H1 (cell line): ENCODE measurements at regions not wholly inside any gene's neighbourhood (a gene's known extent, or its start where the extent isn't known, plus 50 kb on each side); places are given as distances from the start of the nearest gene placed in this dataset.
"Not testable (repeated sequence)": the region's sequence is repeated elsewhere in the genome, so short reads cannot be mapped to it uniquely, and the experiment has no call there.

Experiments
- CTCF ChIA-PET: fragments of 300-600 bp; sonication (Branson Sonifier 250); formaldehyde crosslinking; loops from one replicate; lab custom pipeline; 2021; ENCODE audit not compliant: partially characterized antibody; lab: Charles Lee
- POLR2A ChIA-PET: fragments of 300-600 bp; sonication (Branson Sonifier 250); formaldehyde crosslinking; loops from one replicate; lab custom pipeline; 2021; ENCODE audit warnings: inconsistent platforms; ENCODE audit not compliant: partially characterized antibody; lab: Charles Lee
- DNase-seq, 2 experiments: peaks; one replicate each; pipeline versions ENCODE4 v3.0.0 to v3.0.0-alpha.2; 2010 to 2022; ENCODE audit warnings: low spot score in 2 of 2, low read depth in 1 of 2, mixed read lengths in 1 of 2
- FAIRE-seq: peaks from 2 replicates; lab custom pipeline; 2011; peaks lifted over from hg19 to GRCh38; lab: Jason Lieb, UNC
- H2AFZ ChIP-seq: 2 replicates; pipeline ENCODE4 v1.8.1; 2012; ENCODE audit warnings: low read length, inconsistent platforms
- H2AK5ac ChIP-seq: 2 replicates; pipeline ENCODE4 v1.6.1; 2013; ENCODE audit warnings: low read depth, low read length
- H2BK120ac ChIP-seq: replicated peaks from 2 replicates; pipeline ENCODE3; 2013; ENCODE audit warnings: low read depth, low read length, inconsistent platforms
- H2BK12ac ChIP-seq: 2 replicates; pipeline ENCODE4 v1.6.1; 2013; ENCODE audit warnings: low read depth, low read length
- H2BK15ac ChIP-seq: 2 replicates; pipeline ENCODE4 v1.6.1; 2013; ENCODE audit warnings: low read length
- H2BK20ac ChIP-seq: 2 replicates; pipeline ENCODE4 v1.6.1; 2013; ENCODE audit warnings: low read length
- H2BK5ac ChIP-seq: 2 replicates; pipeline ENCODE4 v1.6.1; 2013; ENCODE audit warnings: low read depth, low read length
- H3K14ac ChIP-seq: 2 replicates; pipeline ENCODE4 v1.6.1; 2013; ENCODE audit warnings: inconsistent platforms; ENCODE audit not compliant: insufficient read length
- H3K18ac ChIP-seq: 2 replicates; pipeline ENCODE4 v1.6.1; 2013; ENCODE audit warnings: low read length; ENCODE audit errors: extremely low read depth
- H3K23ac ChIP-seq: 2 replicates; pipeline ENCODE4 v1.6.1; 2013; ENCODE audit warnings: inconsistent platforms; ENCODE audit not compliant: insufficient read length
- H3K23me2 ChIP-seq: 2 replicates; pipeline ENCODE4 v1.6.1; 2013; ENCODE audit warnings: low read depth, low read length
- H3K27ac ChIP-seq: 2 replicates; pipeline ENCODE4 v1.6.1; 2011; ENCODE audit warnings: low read depth, low read length, inconsistent platforms
- H3K27me3 ChIP-seq, 4 experiments: replicated peaks in 1 of 4; 1 replicate in 1 of 4; 2 replicates in 3 of 4; pipeline versions ENCODE4 v1.6.1 to v1.8.1; 2011 to 2013; ENCODE audit warnings: low read length in 3 of 4, mild to moderate bottlenecking in 3 of 4, inconsistent platforms in 2 of 4, mixed read lengths in 2 of 4, moderate library complexity in 1 of 4; ENCODE audit not compliant: control insufficient read depth in 3 of 4, insufficient read depth in 3 of 4; ENCODE audit errors: extremely low read depth in 1 of 4
- H3K36me3 ChIP-seq, 4 experiments: 2 replicates each; pipeline versions ENCODE4 v1.6.1 to v1.8.1; 2011 to 2013; ENCODE audit warnings: mild to moderate bottlenecking in 4 of 4, low read length in 3 of 4, moderate library complexity in 2 of 4, control low read depth in 1 of 4, inconsistent platforms in 1 of 4; ENCODE audit not compliant: insufficient read depth in 4 of 4, control insufficient read depth in 2 of 4
- H3K4ac ChIP-seq: replicated peaks from 2 replicates; pipeline ENCODE3; 2013; ENCODE audit warnings: low read length, low read depth, mixed read lengths, inconsistent platforms; ENCODE audit not compliant: insufficient read length
- H3K4me1 ChIP-seq, 4 experiments: replicated peaks in 1 of 4; 1 replicate in 1 of 4; 2 replicates in 3 of 4; pipeline versions ENCODE4 v1.6.1 to v1.8.1; 2011 to 2013; ENCODE audit warnings: low read length in 3 of 4, inconsistent platforms in 2 of 4, mixed read lengths in 1 of 4; ENCODE audit not compliant: insufficient read depth in 4 of 4, control insufficient read depth in 3 of 4
- H3K4me2 ChIP-seq, 2 experiments: 2 replicates each; pipeline versions ENCODE4 v1.6.1 to v1.8.1; 2011 to 2013; ENCODE audit warnings: low read depth in 2 of 2, low read length in 2 of 2, control low read depth in 1 of 2, inconsistent platforms in 1 of 2, mild to moderate bottlenecking in 1 of 2; ENCODE audit not compliant: insufficient read depth in 1 of 2
- H3K4me3 ChIP-seq, 4 experiments: fragments of 200-600, 300-600 bp in 1 of 4; sonication (generic), shearing (Covaris generic), sonication (Bioruptor Twin) in 1 of 4; 2 replicates each; pipeline versions ENCODE4 v1.5.1 to v1.8.1; 2011 to 2016; ENCODE audit warnings: low read length in 4 of 4, low read depth in 3 of 4, control low read depth in 2 of 4, inconsistent platforms in 2 of 4, mild to moderate bottlenecking in 2 of 4, mixed read lengths in 1 of 4, moderate library complexity in 1 of 4; ENCODE audit not compliant: insufficient read depth in 2 of 4; ENCODE audit errors: extremely low read depth in 1 of 4
- H3K56ac ChIP-seq: replicated peaks from 2 replicates; pipeline ENCODE3; 2013; ENCODE audit warnings: low read depth, mild to moderate bottlenecking, mixed read lengths, low read length, inconsistent platforms; ENCODE audit not compliant: insufficient read length
- H3K79me1 ChIP-seq: 2 replicates; pipeline ENCODE4 v1.6.1; 2013; ENCODE audit warnings: low read depth, low read length, control low read depth
- H3K79me2 ChIP-seq, 2 experiments: 2 replicates each; pipeline versions ENCODE4 v1.6.1 to v1.8.1; 2012 to 2013; ENCODE audit warnings: low read length in 2 of 2, mild to moderate bottlenecking in 2 of 2, inconsistent platforms in 1 of 2; ENCODE audit not compliant: insufficient read depth in 2 of 2, control insufficient read depth in 1 of 2
- H3K9ac ChIP-seq, 4 experiments: replicated peaks in 1 of 4; 1 replicate in 1 of 4; 2 replicates in 3 of 4; pipeline versions ENCODE4 v1.6.1 to v1.8.1; 2011 to 2013; ENCODE audit warnings: low read depth in 3 of 4, low read length in 3 of 4, control low read depth in 2 of 4, mild to moderate bottlenecking in 2 of 4, moderate library complexity in 2 of 4, inconsistent platforms in 1 of 4; ENCODE audit errors: extremely low read depth in 1 of 4
- H3K9me3 ChIP-seq, 2 experiments: 2 replicates each; pipeline versions ENCODE4 v1.6.1 to v1.8.1; 2012 to 2013; ENCODE audit warnings: mild to moderate bottlenecking in 2 of 2, moderate library complexity in 2 of 2, control low read depth in 1 of 2, inconsistent platforms in 1 of 2, low read depth in 1 of 2, low read length in 1 of 2, mixed read lengths in 1 of 2; ENCODE audit not compliant: insufficient read depth in 2 of 2
- H4K20me1 ChIP-seq, 2 experiments: replicated peaks in 1 of 2; 2 replicates each; pipeline versions ENCODE3 to v1.8.1; 2011 to 2013; ENCODE audit warnings: inconsistent platforms in 2 of 2, low read length in 2 of 2, mild to moderate bottlenecking in 1 of 2; ENCODE audit not compliant: insufficient read depth in 2 of 2, control insufficient read depth in 1 of 2
- H4K5ac ChIP-seq: 2 replicates; pipeline ENCODE4 v1.6.1; 2013; ENCODE audit warnings: low read length, low read depth, mixed read lengths, inconsistent platforms; ENCODE audit not compliant: insufficient read length
- H4K8ac ChIP-seq: 2 replicates; pipeline ENCODE4 v1.8.0; 2013; ENCODE audit warnings: mild to moderate bottlenecking, moderate library complexity, low read length, inconsistent platforms; ENCODE audit not compliant: insufficient read depth; ENCODE audit errors: extremely low read depth
- H4K91ac ChIP-seq: replicated peaks from 2 replicates; pipeline ENCODE3; 2013; ENCODE audit warnings: low read length, mixed read lengths, inconsistent platforms; ENCODE audit not compliant: insufficient read length
- WGBS, 2 experiments: shearing (Covaris generic) in 1 of 2; methylation state at CpG; one replicate each; pipeline versions ENCODE4 v1.1.6 to v1.1.7; 2013 to 2015; ENCODE audit warnings: low lambda C conversion rate in 2 of 2, mixed read lengths in 2 of 2, inconsistent platforms in 1 of 2, low coverage in 1 of 2, missing lambda C conversion rate in 1 of 2; ENCODE audit not compliant: insufficient replicate concordance in 2 of 2, insufficient coverage in 1 of 2, insufficient read length in 1 of 2; ENCODE audit errors: extremely low coverage in 1 of 2, missing lambda C conversion rate in 1 of 2; 5-methylcytosine and 5-hydroxymethylcytosine counted together

DNA sequence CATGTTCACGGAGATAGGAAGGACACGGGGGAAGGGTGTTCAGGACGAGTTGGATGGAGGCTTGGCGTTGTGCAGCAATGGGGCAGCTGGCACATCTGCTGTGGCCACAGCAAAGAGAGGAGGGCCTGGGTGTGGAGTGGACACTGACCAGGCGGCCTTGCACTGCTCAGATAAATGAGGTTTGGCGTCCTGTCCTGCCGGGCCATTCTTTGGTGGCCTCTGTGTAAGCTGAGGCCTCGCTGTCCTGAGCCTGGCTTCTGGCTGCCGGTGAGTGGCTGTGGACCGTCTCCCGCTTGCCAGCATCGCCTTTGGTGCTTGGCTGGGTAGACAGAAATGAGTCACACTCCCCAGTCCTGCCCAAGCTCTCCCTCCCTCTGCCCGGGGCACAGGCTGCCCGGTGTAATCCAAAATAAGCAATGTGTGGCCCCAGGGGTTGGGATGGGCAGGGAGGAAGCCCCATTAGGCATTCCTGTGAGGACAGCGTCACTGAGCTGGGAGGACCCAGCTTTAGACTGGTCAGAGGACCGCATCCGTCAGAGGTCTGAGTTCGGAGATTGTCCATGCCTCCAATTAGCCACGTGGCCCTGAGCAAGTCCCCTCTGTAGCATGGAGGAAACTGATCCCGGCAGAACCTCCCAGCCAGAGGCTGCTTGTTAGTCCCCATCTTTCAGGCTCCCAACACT is 158.1 kb downstream of the OR4M2 start:
- DNase-seq, H4K8ac ChIP-seq, H3K79me1 ChIP-seq, H3K23ac ChIP-seq, H3K56ac ChIP-seq, H4K5ac ChIP-seq, H3K18ac ChIP-seq, H4K91ac ChIP-seq, H3K36me3 ChIP-seq, H2AK5ac ChIP-seq, H3K27ac ChIP-seq, H3K9ac ChIP-seq, H3K4ac ChIP-seq, H3K4me3 ChIP-seq, H2BK20ac ChIP-seq, H3K23me2 ChIP-seq, H2BK5ac ChIP-seq, H3K27me3 ChIP-seq, H3K4me2 ChIP-seq, H2BK120ac ChIP-seq, H2AFZ ChIP-seq, POLR2A ChIA-PET, H4K20me1 ChIP-seq, H3K79me2 ChIP-seq, H2BK12ac ChIP-seq, FAIRE-seq, H2BK15ac ChIP-seq, H3K4me1 ChIP-seq, CTCF ChIA-PET, H3K14ac ChIP-seq: not testable (repeated sequence)
- peaks cover 31 to 87% of the 10 kb centered on the region in 2 experiments for H3K9me3 ChIP-seq
- WGBS, 2 experiments = 69% methylated on average over 19 of the region's 20 CpGs; no CpG with 5 or more reads in 1 of the 2 experiments
